ENCODE measurements at regions not wholly inside any gene's neighbourhood (a gene's known extent, or its start where the extent isn't known, plus 50 kb on each side); places are given as distances from the start of the nearest gene placed in this dataset.

GRCh38 chr14:51534610-51535011 is 117.1 kb upstream of the FRMD6 start (continued):
- TF ChIP-seq ZNF607 (CRISPR knock-in tag; IDR thresholded peaks at IDR 0.05; ENCODE audit: borderline replicate concordance) (no peak), HOXD1 (CRISPR knock-in tag; IDR thresholded peaks at IDR 0.05) (peak; percentile 72), MIER2 (CRISPR knock-in tag; IDR thresholded peaks at IDR 0.05) (peak; percentile 77), ZBED4 (CRISPR knock-in tag; IDR thresholded peaks at IDR 0.05; ENCODE audit: borderline replicate concordance) (0 out of 2 replicates have a peak, but pooled peaks have one; percentile 26), ZNF282 (IDR thresholded peaks at IDR 0.05; ENCODE audit: partially characterized antibody) (no peak), TBX2 (CRISPR knock-in tag; IDR thresholded peaks at IDR 0.05; ENCODE audit: borderline replicate concordance) (peak; percentile 74), ARID2 (CRISPR knock-in tag; IDR thresholded peaks at IDR 0.05; ENCODE audit: borderline replicate concordance) (no peak), ZNF17 (CRISPR knock-in tag; IDR thresholded peaks at IDR 0.05) (no peak), GFI1 (CRISPR knock-in tag; IDR thresholded peaks at IDR 0.05; ENCODE audit: borderline replicate concordance) (peak; percentile 67), ZNF441 (CRISPR knock-in tag; IDR thresholded peaks at IDR 0.05; ENCODE audit: borderline replicate concordance) (0 out of 2 replicates have a peak, but pooled peaks have one; percentile 31), ZNF12 (CRISPR knock-in tag; IDR thresholded peaks at IDR 0.05) (peak; percentile 58; the same call in 1 of the 2 replicates), FOXP1 (IDR thresholded peaks at IDR 0.05) (no peak), FOXP1 (CRISPR knock-in tag; IDR thresholded peaks at IDR 0.05) (peak; percentile 74), NFE2L2 (IDR thresholded peaks at IDR 0.05; ENCODE audit: low read length) (peak; percentile 93), ZNF430 (CRISPR knock-in tag; IDR thresholded peaks at IDR 0.05) (0 out of 2 replicates have a peak, but pooled peaks have one; percentile 51), NONO (IDR thresholded peaks at IDR 0.05) (no peak), NONO (CRISPR knock-in tag; conservative IDR thresholded peaks at IDR 0.05) (peak; percentile 72; the same call in 1 of the 2 replicates), NR2F2 (IDR thresholded peaks at IDR 0.05; ENCODE audit: borderline replicate concordance, low read depth) (peak; percentile 97), RBM22 (optimal IDR thresholded peaks at IDR 0.05; ENCODE audit: low read length) (no peak), GATA4 (IDR thresholded peaks at IDR 0.05; ENCODE audit: borderline replicate concordance, low read depth) (peak; percentile 76; the same call in 1 of the 2 replicates), PRDM15 (CRISPR knock-in tag; IDR thresholded peaks at IDR 0.05) (no peak), ARNTL (CRISPR knock-in tag; IDR thresholded peaks at IDR 0.05) (no peak), KAT2B (IDR thresholded peaks at IDR 0.05; ENCODE audit: borderline replicate concordance, low read depth, low read length) (peak; percentile 57; the same call in 1 of the 2 replicates), FOXK2 (IDR thresholded peaks at IDR 0.05) (no peak), SAP130 (CRISPR knock-in tag; IDR thresholded peaks at IDR 0.05; ENCODE audit: low read depth) (peak; percentile 74), ZNF816 (CRISPR knock-in tag; IDR thresholded peaks at IDR 0.05; ENCODE audit: borderline replicate concordance) (no peak)

Data from HepG2 (cell line).